NCI-H524 (cell line): ENCODE measurements at regions not wholly inside any gene's neighbourhood (a gene's known extent, or its start where the extent isn't known, plus 50 kb on each side); places are given as distances from the start of the nearest gene placed in this dataset.
"Not testable (repeated sequence)": the region's sequence is repeated elsewhere in the genome, so short reads cannot be mapped to it uniquely, and the experiment has no call there.

Source experiments
- DNase-seq, 2 experiments: peaks; one replicate each; lab custom pipeline; 2025; lab: John Stamatoyannopoulos, UW

- DNase-seq, result no peak
Observed at GRCh38 chr14:44616204-44616603, 109.1 kb upstream of the FSCB start.

- DNase-seq, result peak; percentile 90 to 94
Observed at GRCh38 chr14:44613061-44613712, 106.1 kb upstream of the FSCB start.

GRCh38 chr14:44612002-44612401 lies 104.9 kb upstream of the FSCB start:
- peak; percentile 28 to 78 for DNase-seq

- DNase-seq, result no peak
Observed at GRCh38 chr14:44609876-44610510, 102.9 kb upstream of the FSCB start.

- no peak for DNase-seq
Observed at GRCh38 chr14:44609201-44609600, 102.1 kb upstream of the FSCB start.

- no peak for DNase-seq
Observed at GRCh38 chr14:44607701-44608100, 100.6 kb upstream of the FSCB start.

- DNase-seq, result no peak
Observed at GRCh38 chr14:44606576-44606975, 99.5 kb upstream of the FSCB start.

GRCh38 chr14:44601266-44601665 lies 94.2 kb upstream of the FSCB start:
- DNase-seq, result not testable (repeated sequence)

- no peak for DNase-seq
Observed at GRCh38 chr14:44589180-44589579, 82.1 kb upstream of the FSCB start.

GRCh38 chr14:44586910-44587309 lies 79.8 kb upstream of the FSCB start:
- no peak for DNase-seq

- DNase-seq, result no peak
Observed at GRCh38 chr14:44576356-44576755, 69.3 kb upstream of the FSCB start.

GRCh38 chr14:44567997-44568396 lies 60.9 kb upstream of the FSCB start:
- DNase-seq, result no peak

- no peak for DNase-seq
Observed at GRCh38 chr14:44565968-44566367, 58.9 kb upstream of the FSCB start.

GRCh38 chr14:44564908-44565307 lies 57.8 kb upstream of the FSCB start:
- DNase-seq, result no peak
